Panc1 (cell line): ENCODE measurements at regions not wholly inside any gene's neighbourhood (a gene's known extent, or its start where the extent isn't known, plus 50 kb on each side); places are given as distances from the start of the nearest gene placed in this dataset.

Experiments used
- ATAC-seq: fragments of 200-7000 bp; cut with Tn5 transposase; 2 replicates; pipeline ENCODE4 v1.9.1; 2020; ENCODE audit warnings: mild to moderate bottlenecking, moderate library complexity
- BruUV-seq: library from RNA; stranded (reverse); fragments of 400-500 nt; replicated peaks from 2 replicates; lab custom pipeline; 2021; lab: Mats Ljungman, UMichigan
- CTCF ChIA-PET: fragments of 300-600 bp; sonication (Branson Sonifier 250); formaldehyde crosslinking; loops from one replicate; lab custom pipeline; 2022; ENCODE audit warnings: antibody characterized with exemption; lab: Charles Lee
- POLR2A ChIA-PET: fragments of 300-600 bp; sonication (Branson Sonifier 250); formaldehyde crosslinking; loops from one replicate; lab custom pipeline; 2022; ENCODE audit warnings: antibody characterized with exemption; lab: Charles Lee
- DNase-seq: peaks from one replicate; pipeline ENCODE4 v3.0.0-alpha.2; 2010; ENCODE audit warnings: low read depth, low spot score
- H3K27ac ChIP-seq: 2 replicates; pipeline ENCODE4 v1.5.1; 2011; ENCODE audit warnings: mild to moderate bottlenecking, low read length, inconsistent platforms
- H3K27me3 ChIP-seq: fragments of 200-500 bp; sonication (Bioruptor generic); 2 replicates; pipeline ENCODE4 v1.6.0; 2014; ENCODE audit warnings: low read length, inconsistent platforms; ENCODE audit not compliant: control insufficient read depth, insufficient read depth
- H3K36me3 ChIP-seq: fragments of 200-500 bp; sonication (Bioruptor generic); 2 replicates; pipeline ENCODE4 v1.5.1; 2014; ENCODE audit warnings: inconsistent platforms, mild to moderate bottlenecking, low read length, moderate library complexity; ENCODE audit not compliant: control insufficient read depth, insufficient read depth
- H3K4me1 ChIP-seq: 2 replicates; pipeline ENCODE4 v1.5.1; 2011; ENCODE audit warnings: inconsistent platforms, mild to moderate bottlenecking, low read length, moderate library complexity; ENCODE audit not compliant: control insufficient read depth, insufficient read depth
- H3K4me3 ChIP-seq, 2 experiments: 2 replicates each; pipeline ENCODE4 v1.5.1; 2011 to 2012; ENCODE audit warnings: low read depth in 2 of 2, low read length in 2 of 2, mild to moderate bottlenecking in 2 of 2, inconsistent platforms in 1 of 2, moderate library complexity in 1 of 2
- H3K9me3 ChIP-seq: fragments of 200-500 bp; sonication (Bioruptor generic); 2 replicates; pipeline ENCODE4 v1.5.1; 2014; ENCODE audit warnings: low read depth, mild to moderate bottlenecking, inconsistent platforms, low read length, moderate library complexity; ENCODE audit not compliant: control insufficient read depth, insufficient read depth
- POLR2AphosphoS5 ChIP-seq: IDR thresholded peaks from 2 replicates; pipeline ENCODE4 v1.6.1; 2012; ENCODE audit warnings: mild to moderate bottlenecking, low read depth, low read length, moderate library complexity
- SIN3A ChIP-seq: IDR thresholded peaks from 2 replicates; pipeline ENCODE4 v1.6.1; 2012; ENCODE audit warnings: low read depth, mild to moderate bottlenecking, low read length, moderate library complexity, borderline replicate concordance; ENCODE audit not compliant: insufficient read depth
- TCF7L2 ChIP-seq: IDR thresholded peaks from 2 replicates; pipeline ENCODE4 v1.6.1; 2011; ENCODE audit warnings: mild to moderate bottlenecking, low read depth, low read length, inconsistent platforms
- in situ Hi-C: cut with HindIII; loops from 2 replicates; pipeline ENCODE4 v1.10.0; 2016; ENCODE audit warnings: low sequenced_read_pairs, low pct_unique_long_range_greater_than_20kb
- intact Hi-C: fragments of 100-400 bp; cut with micrococcal nuclease; formaldehyde crosslinking; loops from one replicate; pipeline ENCODE4 v1.10.0; 2022; ENCODE audit not compliant: unreplicated experiment
- TF ChIP-seq, protein P1 (sequence below): fragments of 450-650 bp; IDR thresholded peaks from 2 replicates; pipeline ENCODE4 v1.5.1; 2017; ENCODE audit warnings: mild to moderate bottlenecking
- TF ChIP-seq, protein P2 (sequence below), 2 experiments: IDR thresholded peaks; 2 replicates each; pipeline ENCODE4 v1.6.1; 2011 to 2012; ENCODE audit warnings: low read depth in 2 of 2, control low read depth in 1 of 2, low read length in 1 of 2, mild to moderate bottlenecking in 1 of 2, moderate library complexity in 1 of 2; ENCODE audit not compliant: insufficient read depth in 1 of 2

- DNase-seq, result no peak
- CTCF ChIA-PET, result no interaction called here
Measured at GRCh38 chr5:76007904-76008303, 75.3 kb upstream of the SV2C start.

DNA sequence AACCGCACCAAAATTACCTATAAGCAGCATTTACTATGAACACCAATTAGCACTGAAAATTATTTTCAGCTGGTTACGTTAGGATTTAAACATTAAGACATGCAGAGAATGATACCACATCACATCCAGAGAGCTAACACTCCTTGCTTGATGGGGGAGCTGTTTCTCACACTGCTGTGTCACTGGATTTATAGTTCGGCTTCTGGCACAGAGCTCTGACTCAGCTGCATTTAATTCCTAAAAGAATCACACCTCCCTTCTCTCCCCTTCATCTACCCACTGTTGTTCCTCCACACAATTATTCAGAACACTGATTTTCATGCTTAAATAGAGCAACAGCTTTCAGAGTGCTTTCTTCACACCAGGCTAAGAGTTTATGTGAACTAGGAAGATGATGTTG, 82.6 kb upstream of the SV2C start:
- intact Hi-C loops, result no loop called here
- Histone ChIP-seq H3K9me3 (no peaks in the 10 kb centered on the region), H3K4me3 (no peak overlapping the region), H3K36me3 (no peaks in the 10 kb centered on the region), H3K27me3 (no peaks in the 10 kb centered on the region), H3K4me1 (no peaks in the 10 kb centered on the region), H3K27ac (no peak overlapping the region)
- TF ChIP-seq, protein P1, sequence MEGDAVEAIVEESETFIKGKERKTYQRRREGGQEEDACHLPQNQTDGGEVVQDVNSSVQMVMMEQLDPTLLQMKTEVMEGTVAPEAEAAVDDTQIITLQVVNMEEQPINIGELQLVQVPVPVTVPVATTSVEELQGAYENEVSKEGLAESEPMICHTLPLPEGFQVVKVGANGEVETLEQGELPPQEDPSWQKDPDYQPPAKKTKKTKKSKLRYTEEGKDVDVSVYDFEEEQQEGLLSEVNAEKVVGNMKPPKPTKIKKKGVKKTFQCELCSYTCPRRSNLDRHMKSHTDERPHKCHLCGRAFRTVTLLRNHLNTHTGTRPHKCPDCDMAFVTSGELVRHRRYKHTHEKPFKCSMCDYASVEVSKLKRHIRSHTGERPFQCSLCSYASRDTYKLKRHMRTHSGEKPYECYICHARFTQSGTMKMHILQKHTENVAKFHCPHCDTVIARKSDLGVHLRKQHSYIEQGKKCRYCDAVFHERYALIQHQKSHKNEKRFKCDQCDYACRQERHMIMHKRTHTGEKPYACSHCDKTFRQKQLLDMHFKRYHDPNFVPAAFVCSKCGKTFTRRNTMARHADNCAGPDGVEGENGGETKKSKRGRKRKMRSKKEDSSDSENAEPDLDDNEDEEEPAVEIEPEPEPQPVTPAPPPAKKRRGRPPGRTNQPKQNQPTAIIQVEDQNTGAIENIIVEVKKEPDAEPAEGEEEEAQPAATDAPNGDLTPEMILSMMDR, result no peak
- TF ChIP-seq POLR2AphosphoS5 (no peak), TCF7L2 (no peak), SIN3A (no peak)
- TF ChIP-seq, protein P2, sequence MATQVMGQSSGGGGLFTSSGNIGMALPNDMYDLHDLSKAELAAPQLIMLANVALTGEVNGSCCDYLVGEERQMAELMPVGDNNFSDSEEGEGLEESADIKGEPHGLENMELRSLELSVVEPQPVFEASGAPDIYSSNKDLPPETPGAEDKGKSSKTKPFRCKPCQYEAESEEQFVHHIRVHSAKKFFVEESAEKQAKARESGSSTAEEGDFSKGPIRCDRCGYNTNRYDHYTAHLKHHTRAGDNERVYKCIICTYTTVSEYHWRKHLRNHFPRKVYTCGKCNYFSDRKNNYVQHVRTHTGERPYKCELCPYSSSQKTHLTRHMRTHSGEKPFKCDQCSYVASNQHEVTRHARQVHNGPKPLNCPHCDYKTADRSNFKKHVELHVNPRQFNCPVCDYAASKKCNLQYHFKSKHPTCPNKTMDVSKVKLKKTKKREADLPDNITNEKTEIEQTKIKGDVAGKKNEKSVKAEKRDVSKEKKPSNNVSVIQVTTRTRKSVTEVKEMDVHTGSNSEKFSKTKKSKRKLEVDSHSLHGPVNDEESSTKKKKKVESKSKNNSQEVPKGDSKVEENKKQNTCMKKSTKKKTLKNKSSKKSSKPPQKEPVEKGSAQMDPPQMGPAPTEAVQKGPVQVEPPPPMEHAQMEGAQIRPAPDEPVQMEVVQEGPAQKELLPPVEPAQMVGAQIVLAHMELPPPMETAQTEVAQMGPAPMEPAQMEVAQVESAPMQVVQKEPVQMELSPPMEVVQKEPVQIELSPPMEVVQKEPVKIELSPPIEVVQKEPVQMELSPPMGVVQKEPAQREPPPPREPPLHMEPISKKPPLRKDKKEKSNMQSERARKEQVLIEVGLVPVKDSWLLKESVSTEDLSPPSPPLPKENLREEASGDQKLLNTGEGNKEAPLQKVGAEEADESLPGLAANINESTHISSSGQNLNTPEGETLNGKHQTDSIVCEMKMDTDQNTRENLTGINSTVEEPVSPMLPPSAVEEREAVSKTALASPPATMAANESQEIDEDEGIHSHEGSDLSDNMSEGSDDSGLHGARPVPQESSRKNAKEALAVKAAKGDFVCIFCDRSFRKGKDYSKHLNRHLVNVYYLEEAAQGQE (IDR thresholded peaks at IDR 0.05; ENCODE audit: insufficient read depth in 1 of 2, low read depth in 2 of 2, low read length in 1 of 2), result no peak
- POLR2A ChIA-PET, result no interaction called here
- in situ Hi-C loops, result no loop called here
- no peak for ATAC-seq
- CTCF ChIA-PET, result no interaction called here
- BruUV-seq, result no TSS peak
- DNase-seq, result no peak

More at GRCh38 chr5:76007904-76008303, 75.3 kb upstream of the SV2C start:
- no peak for ATAC-seq
- TF ChIP-seq SIN3A, result no peak
- TF ChIP-seq, protein P2 (IDR thresholded peaks at IDR 0.05; ENCODE audit: insufficient read depth in 1 of 2, low read depth in 2 of 2, low read length in 1 of 2), result no peak
- TF ChIP-seq, protein P1, result no peak
- TF ChIP-seq TCF7L2, result no peak
- no peak for TF ChIP-seq POLR2AphosphoS5
- Histone ChIP-seq H3K4me1 (no peaks in the 10 kb centered on the region), H3K27ac (no peak overlapping the region), H3K4me3 (no peak overlapping the region), H3K27me3 (peaks cover 3% of the 10 kb centered on the region; the same call in 1 of the 2 replicates), H3K36me3 (no peaks in the 10 kb centered on the region), H3K9me3 (no peaks in the 10 kb centered on the region)
- POLR2A ChIA-PET, result no interaction called here
- in situ Hi-C loops (no loop called here), intact Hi-C loops (no loop called here)
- BruUV-seq, result no TSS peak
